GM20000 (cell line): ENCODE measurements at regions not wholly inside any gene's neighbourhood (a gene's known extent, or its start where the extent isn't known, plus 50 kb on each side); places are given as distances from the start of the nearest gene placed in this dataset.

Source experiments
- DNase-seq: peaks from one replicate; pipeline ENCODE4 v3.0.0; 2012; ENCODE audit warnings: low spot score
- TF ChIP-seq, protein P1 (sequence below): IDR thresholded peaks from 2 replicates; pipeline ENCODE4 v1.5.1; 2012; ENCODE audit warnings: mild to moderate bottlenecking, control low read depth; ENCODE audit errors: extremely low read depth, missing control alignments

GRCh38 chrX:113975441-113975840 is 608.4 kb upstream of the HTR2C start:
- no peak for DNase-seq
- TF ChIP-seq, protein P1, sequence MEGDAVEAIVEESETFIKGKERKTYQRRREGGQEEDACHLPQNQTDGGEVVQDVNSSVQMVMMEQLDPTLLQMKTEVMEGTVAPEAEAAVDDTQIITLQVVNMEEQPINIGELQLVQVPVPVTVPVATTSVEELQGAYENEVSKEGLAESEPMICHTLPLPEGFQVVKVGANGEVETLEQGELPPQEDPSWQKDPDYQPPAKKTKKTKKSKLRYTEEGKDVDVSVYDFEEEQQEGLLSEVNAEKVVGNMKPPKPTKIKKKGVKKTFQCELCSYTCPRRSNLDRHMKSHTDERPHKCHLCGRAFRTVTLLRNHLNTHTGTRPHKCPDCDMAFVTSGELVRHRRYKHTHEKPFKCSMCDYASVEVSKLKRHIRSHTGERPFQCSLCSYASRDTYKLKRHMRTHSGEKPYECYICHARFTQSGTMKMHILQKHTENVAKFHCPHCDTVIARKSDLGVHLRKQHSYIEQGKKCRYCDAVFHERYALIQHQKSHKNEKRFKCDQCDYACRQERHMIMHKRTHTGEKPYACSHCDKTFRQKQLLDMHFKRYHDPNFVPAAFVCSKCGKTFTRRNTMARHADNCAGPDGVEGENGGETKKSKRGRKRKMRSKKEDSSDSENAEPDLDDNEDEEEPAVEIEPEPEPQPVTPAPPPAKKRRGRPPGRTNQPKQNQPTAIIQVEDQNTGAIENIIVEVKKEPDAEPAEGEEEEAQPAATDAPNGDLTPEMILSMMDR: no peak

DNA sequence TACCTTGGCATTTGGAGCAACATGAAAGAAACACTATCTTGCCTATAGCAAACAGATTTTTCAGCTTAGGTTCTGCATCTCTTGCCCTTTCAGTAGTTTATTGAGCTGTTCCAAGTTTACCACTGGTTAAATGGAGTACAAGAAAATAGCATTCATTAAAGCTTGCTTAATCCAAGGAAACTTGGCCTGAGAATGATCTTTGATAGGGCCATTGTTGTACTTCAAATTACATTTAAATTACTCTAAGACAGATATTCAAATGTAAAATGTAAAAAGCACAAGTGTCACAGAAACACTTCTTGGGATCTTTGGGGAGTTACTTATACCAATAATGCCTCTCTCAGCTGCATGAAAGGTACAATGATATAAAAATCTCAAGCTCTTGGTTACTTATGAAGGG is 609.0 kb upstream of the HTR2C start:
- no peak for DNase-seq
- TF ChIP-seq, protein P1: no peak

DNA sequence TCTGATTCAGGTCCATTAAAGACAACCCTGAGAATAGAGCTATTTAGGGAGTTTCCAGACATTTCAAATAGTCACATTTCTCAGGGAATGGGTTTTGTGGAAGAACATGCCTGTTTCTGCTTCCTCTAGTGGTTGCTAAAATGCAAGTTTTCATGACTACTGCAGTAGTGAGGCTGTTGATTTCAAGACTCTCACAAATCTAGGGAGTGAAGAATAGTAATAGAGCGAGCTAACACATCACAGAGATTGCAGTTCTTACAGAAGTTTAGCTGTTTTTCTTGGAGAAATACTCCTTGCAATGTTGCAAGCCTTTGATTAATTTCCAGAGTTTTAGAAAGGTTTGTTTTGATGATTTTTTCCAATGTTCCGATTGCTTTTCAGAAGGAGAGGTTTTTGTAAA is 610.2 kb upstream of the HTR2C start:
- DNase-seq: no peak
- TF ChIP-seq, protein P1: no peak

- no peak for DNase-seq
- TF ChIP-seq, protein P1: no peak
Observed at GRCh38 chrX:113966791-113967190, 617.1 kb upstream of the HTR2C start.

GRCh38 chrX:113962343-113962742 is 621.5 kb upstream of the HTR2C start:
- DNase-seq: no peak
- TF ChIP-seq, protein P1: no peak

DNA sequence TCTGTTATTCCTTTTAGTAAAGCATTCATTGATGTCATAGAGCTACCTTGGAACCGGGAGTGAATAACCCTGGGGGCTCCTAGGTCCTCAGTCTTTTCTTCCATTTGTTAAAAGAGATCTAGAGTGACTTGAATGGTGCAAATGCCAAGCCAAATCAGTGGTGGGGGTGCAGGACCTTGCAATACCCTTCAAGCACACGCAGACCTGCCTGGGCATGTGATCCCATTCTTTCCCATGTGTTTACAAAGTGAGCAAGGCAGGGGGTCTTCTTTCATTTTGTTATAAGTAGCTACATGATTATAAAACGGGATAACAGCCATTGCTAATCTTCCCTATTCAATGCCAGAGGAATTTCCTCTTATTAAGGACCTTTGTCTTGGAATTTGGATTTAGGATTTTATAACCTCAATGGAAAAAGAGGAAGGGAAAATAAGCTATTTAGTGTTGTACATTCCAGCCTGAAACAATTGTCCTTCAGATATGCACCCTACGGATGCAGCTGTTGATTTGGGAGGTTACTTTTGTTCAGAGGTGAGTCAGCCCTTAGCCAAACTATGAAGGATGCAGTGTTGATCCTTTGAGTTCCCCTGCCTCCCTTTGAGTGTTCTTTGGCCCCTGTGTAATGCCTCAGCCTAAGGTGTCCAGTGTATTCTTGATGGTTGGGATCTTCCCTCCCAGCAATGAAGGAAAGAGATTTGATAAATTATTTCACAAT is 623.8 kb upstream of the HTR2C start:
- DNase-seq: no peak

DNA sequence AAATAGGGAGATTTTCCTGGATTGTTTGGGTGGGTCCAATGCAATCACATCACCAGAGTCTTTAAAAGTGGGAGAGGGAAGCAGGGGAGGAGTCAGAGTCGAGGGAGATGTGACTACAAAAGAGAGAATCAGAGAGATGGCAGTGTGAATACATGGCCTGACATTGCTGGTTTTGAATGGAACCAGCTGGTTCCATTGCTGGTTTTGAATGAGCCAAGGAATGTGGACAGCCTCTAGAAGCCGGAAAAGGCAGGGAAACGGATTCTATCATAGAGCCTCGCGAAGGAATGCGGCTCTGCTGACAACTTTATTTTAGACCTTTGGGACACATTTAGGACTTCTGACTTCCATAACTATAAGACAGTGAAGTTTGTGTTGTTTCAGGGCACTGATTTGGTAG is 627.0 kb upstream of the HTR2C start:
- no peak for DNase-seq
- TF ChIP-seq, protein P1: no peak

More for the DNA sequence above, 623.8 kb upstream of the HTR2C start:
- TF ChIP-seq, protein P1: no peak
